ENCODE measurements at regions not wholly inside any gene's neighbourhood (a gene's known extent, or its start where the extent isn't known, plus 50 kb on each side); places are given as distances from the start of the nearest gene placed in this dataset.
"Not testable (repeated sequence)": the region's sequence is repeated elsewhere in the genome, so short reads cannot be mapped to it uniquely, and the experiment has no call there.

DNA sequence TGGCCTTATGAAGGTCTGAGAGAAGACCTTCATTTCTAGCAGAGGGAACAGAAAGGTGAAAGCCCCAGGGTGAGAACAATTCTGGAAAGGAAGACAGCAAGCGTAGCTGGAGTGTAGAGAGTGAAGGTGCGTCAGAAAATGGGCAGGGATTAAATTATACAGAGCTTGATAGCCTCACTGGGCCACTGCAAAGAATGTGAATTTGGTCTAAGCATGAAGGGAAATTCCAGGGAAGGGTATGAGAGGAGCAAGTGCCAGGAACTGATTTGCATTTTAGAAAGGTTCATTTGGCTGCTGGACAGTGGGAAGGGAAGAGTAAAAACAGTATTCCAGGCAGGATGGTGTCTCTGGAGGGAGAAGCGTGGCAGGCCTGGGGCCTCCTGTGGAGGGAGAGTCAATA is 274.1 kb upstream of the ASIC2 start:
- Mint-ChIP-seq H3K36me3 (ENCODE audit: insufficient read depth, unreplicated experiment) (peaks cover 6% of the 10 kb centered on the region), H3K27ac (ENCODE audit: low read depth, unreplicated experiment) (no peak overlapping the region), H3K4me3 (ENCODE audit: unreplicated experiment) (no peak overlapping the region), H3K9me3 (ENCODE audit: unreplicated experiment) (peaks cover 45% of the 10 kb centered on the region), H3K27me3 (ENCODE audit: insufficient read depth, unreplicated experiment) (no peaks in the 10 kb centered on the region), H3K4me1 (ENCODE audit: insufficient read depth, unreplicated experiment) (no peaks in the 10 kb centered on the region)
- BruUV-seq (replicated peaks) = no TSS peak
- ChIA-PET POLR2A (no interaction called here), CTCF (interaction anchor here (0.7 to 1.1 kb wide), 2 partner anchors 99 to 216 kb away, joined by 3 read pairs; no protein-coding TSS in a partner anchor)
- no peak for DNase-seq (ENCODE audit: unreplicated experiment)
- intact Hi-C loops (cut with micrococcal nuclease) = no loop called here
- TF ChIP-seq, protein P1, sequence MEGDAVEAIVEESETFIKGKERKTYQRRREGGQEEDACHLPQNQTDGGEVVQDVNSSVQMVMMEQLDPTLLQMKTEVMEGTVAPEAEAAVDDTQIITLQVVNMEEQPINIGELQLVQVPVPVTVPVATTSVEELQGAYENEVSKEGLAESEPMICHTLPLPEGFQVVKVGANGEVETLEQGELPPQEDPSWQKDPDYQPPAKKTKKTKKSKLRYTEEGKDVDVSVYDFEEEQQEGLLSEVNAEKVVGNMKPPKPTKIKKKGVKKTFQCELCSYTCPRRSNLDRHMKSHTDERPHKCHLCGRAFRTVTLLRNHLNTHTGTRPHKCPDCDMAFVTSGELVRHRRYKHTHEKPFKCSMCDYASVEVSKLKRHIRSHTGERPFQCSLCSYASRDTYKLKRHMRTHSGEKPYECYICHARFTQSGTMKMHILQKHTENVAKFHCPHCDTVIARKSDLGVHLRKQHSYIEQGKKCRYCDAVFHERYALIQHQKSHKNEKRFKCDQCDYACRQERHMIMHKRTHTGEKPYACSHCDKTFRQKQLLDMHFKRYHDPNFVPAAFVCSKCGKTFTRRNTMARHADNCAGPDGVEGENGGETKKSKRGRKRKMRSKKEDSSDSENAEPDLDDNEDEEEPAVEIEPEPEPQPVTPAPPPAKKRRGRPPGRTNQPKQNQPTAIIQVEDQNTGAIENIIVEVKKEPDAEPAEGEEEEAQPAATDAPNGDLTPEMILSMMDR (IDR thresholded peaks at IDR 0.05; ENCODE audit: unreplicated experiment) = no peak

- DNase-seq (ENCODE audit: unreplicated experiment) = no peak
- Mint-ChIP-seq H3K27me3 (ENCODE audit: insufficient read depth, unreplicated experiment) (no peaks in the 10 kb centered on the region), H3K36me3 (ENCODE audit: insufficient read depth, unreplicated experiment) (no peaks in the 10 kb centered on the region), H3K4me3 (ENCODE audit: unreplicated experiment) (no peak overlapping the region), H3K9me3 (ENCODE audit: unreplicated experiment) (peaks cover 36% of the 10 kb centered on the region), H3K4me1 (ENCODE audit: insufficient read depth, unreplicated experiment) (no peaks in the 10 kb centered on the region), H3K27ac (ENCODE audit: low read depth, unreplicated experiment) (no peak overlapping the region)
- CTCF ChIA-PET = no interaction called here
- intact Hi-C loops (cut with micrococcal nuclease) = no loop called here
- POLR2A ChIA-PET = no interaction called here
- no TSS peak for BruUV-seq (replicated peaks)
- TF ChIP-seq, protein P1 (IDR thresholded peaks at IDR 0.05; ENCODE audit: unreplicated experiment) = no peak
Measured at GRCh38 chr17:33572615-33573014, 279.5 kb upstream of the ASIC2 start.

- intact Hi-C loops (cut with micrococcal nuclease) = no loop called here
- no TSS peak for BruUV-seq (replicated peaks)
- Mint-ChIP-seq H3K27me3 (ENCODE audit: insufficient read depth, unreplicated experiment) (no peaks in the 10 kb centered on the region), H3K4me3 (ENCODE audit: unreplicated experiment) (no peak overlapping the region), H3K27ac (ENCODE audit: low read depth, unreplicated experiment) (no peak overlapping the region), H3K36me3 (ENCODE audit: insufficient read depth, unreplicated experiment) (no peaks in the 10 kb centered on the region), H3K4me1 (ENCODE audit: insufficient read depth, unreplicated experiment) (no peaks in the 10 kb centered on the region), H3K9me3 (ENCODE audit: unreplicated experiment) (peaks cover 29% of the 10 kb centered on the region)
- POLR2A ChIA-PET = no interaction called here
- TF ChIP-seq, protein P1 (IDR thresholded peaks at IDR 0.05; ENCODE audit: unreplicated experiment) = no peak
- CTCF ChIA-PET = interaction anchor here (0.9 kb wide), 1 partner anchor 505 kb away, joined by 3 read pairs; no protein-coding TSS in a partner anchor
- no peak for DNase-seq (ENCODE audit: unreplicated experiment)
Measured at GRCh38 chr17:33574942-33575445, 281.9 kb upstream of the ASIC2 start.

DNA sequence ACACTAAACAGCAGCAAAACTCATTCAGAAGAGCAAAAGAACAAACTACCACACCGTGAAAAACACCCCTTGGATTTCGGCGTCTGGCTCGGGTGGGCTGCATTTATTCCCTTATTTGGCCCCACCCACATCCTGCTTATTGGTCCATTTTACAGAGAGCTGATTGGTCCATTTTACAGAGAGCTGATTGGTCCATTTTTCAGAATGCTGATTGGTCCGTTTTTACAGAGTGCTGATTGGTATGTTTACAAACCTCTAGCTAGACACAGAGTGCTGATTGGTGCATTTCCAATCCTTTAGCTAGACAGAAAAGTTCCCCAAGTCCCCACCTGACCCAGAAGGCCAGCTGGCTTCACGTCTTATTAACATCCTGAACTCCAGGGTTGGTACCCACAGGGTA is 286.6 kb upstream of the ASIC2 start:
- H3K27ac Mint-ChIP-seq (ENCODE audit: low read depth, unreplicated experiment); H3K4me1 Mint-ChIP-seq (ENCODE audit: insufficient read depth, unreplicated experiment); H3K36me3 Mint-ChIP-seq (ENCODE audit: insufficient read depth, unreplicated experiment); BruUV-seq (replicated peaks); CTCF ChIA-PET; H3K4me3 Mint-ChIP-seq (ENCODE audit: unreplicated experiment); H3K27me3 Mint-ChIP-seq (ENCODE audit: insufficient read depth, unreplicated experiment); DNase-seq (ENCODE audit: unreplicated experiment); intact Hi-C loops (cut with micrococcal nuclease): not testable (repeated sequence)
- POLR2A ChIA-PET = interaction anchor here (0.6 kb wide), 1 partner anchor 197 kb away, joined by 3 read pairs; no protein-coding TSS in a partner anchor
- peaks cover 25% of the 10 kb centered on the region for H3K9me3 Mint-ChIP-seq (ENCODE audit: unreplicated experiment)

- DNase-seq (ENCODE audit: unreplicated experiment) = no peak
- H3K9me3 Mint-ChIP-seq (ENCODE audit: unreplicated experiment) = peaks cover 28% of the 10 kb centered on the region
- ChIA-PET POLR2A (no interaction called here), CTCF (no interaction called here)
- H3K4me1 Mint-ChIP-seq (ENCODE audit: insufficient read depth, unreplicated experiment) = no peaks in the 10 kb centered on the region
- H3K4me3 Mint-ChIP-seq (ENCODE audit: unreplicated experiment) = no peak overlapping the region
- no peaks in the 10 kb centered on the region for H3K36me3 Mint-ChIP-seq (ENCODE audit: insufficient read depth, unreplicated experiment)
- H3K27me3 Mint-ChIP-seq (ENCODE audit: insufficient read depth, unreplicated experiment) = no peaks in the 10 kb centered on the region
- BruUV-seq (replicated peaks) = no TSS peak
- intact Hi-C loops (cut with micrococcal nuclease) = no loop called here
- TF ChIP-seq, protein P1 (IDR thresholded peaks at IDR 0.05; ENCODE audit: unreplicated experiment) = no peak
- no peak overlapping the region for H3K27ac Mint-ChIP-seq (ENCODE audit: low read depth, unreplicated experiment)
Measured at GRCh38 chr17:33580215-33580614, 287.1 kb upstream of the ASIC2 start.

Data from MCF 10A (cell line).